H9 (cell line): ENCODE measurements at regions not wholly inside any gene's neighbourhood (a gene's known extent, or its start where the extent isn't known, plus 50 kb on each side); places are given as distances from the start of the nearest gene placed in this dataset.

Source experiments
- DNase-seq: peaks from one replicate; pipeline ENCODE4 v3.0.0-alpha.2; 2017
- H2AFZ ChIP-seq: one replicate; pipeline ENCODE4 v1.6.1; 2013; ENCODE audit warnings: mild to moderate bottlenecking, low read length, control low read depth, moderate library complexity
- H2AK5ac ChIP-seq: 2 replicates; pipeline ENCODE4 v1.6.1; 2013; ENCODE audit warnings: low read length, control low read depth, mixed read lengths; ENCODE audit not compliant: insufficient read length
- H2BK120ac ChIP-seq: one replicate; pipeline ENCODE4 v1.6.1; 2013; ENCODE audit warnings: low read depth, mild to moderate bottlenecking, low read length, control low read depth, inconsistent platforms; ENCODE audit not compliant: poor library complexity, severe bottlenecking
- H2BK12ac ChIP-seq: 2 replicates; pipeline ENCODE4 v1.6.1; 2013; ENCODE audit warnings: low read length, control low read depth, mixed read lengths, low read depth; ENCODE audit not compliant: insufficient read length
- H2BK15ac ChIP-seq: 2 replicates; pipeline ENCODE4 v1.6.1; 2013; ENCODE audit warnings: low read depth, low read length, control low read depth
- H2BK20ac ChIP-seq: one replicate; pipeline ENCODE4 v1.6.1; 2013; ENCODE audit warnings: low read depth, mild to moderate bottlenecking, low read length, control low read depth, inconsistent platforms; ENCODE audit not compliant: poor library complexity, severe bottlenecking
- H2BK5ac ChIP-seq: 2 replicates; pipeline ENCODE4 v1.6.1; 2013; ENCODE audit warnings: low read length, control low read depth, mixed read lengths; ENCODE audit not compliant: insufficient read length
- H3K14ac ChIP-seq: 2 replicates; pipeline ENCODE4 v1.6.1; 2013; ENCODE audit warnings: low read length, control low read depth; ENCODE audit not compliant: insufficient read depth
- H3K18ac ChIP-seq: 2 replicates; pipeline ENCODE4 v1.6.1; 2013; ENCODE audit warnings: low read depth, mild to moderate bottlenecking, mixed read lengths, low read length, control low read depth; ENCODE audit not compliant: insufficient read length
- H3K23ac ChIP-seq: 2 replicates; pipeline ENCODE4 v1.6.1; 2013; ENCODE audit warnings: low read length, control low read depth, mixed read lengths, low read depth; ENCODE audit not compliant: insufficient read length
- H3K23me2 ChIP-seq: 2 replicates; pipeline ENCODE4 v1.6.1; 2013; ENCODE audit warnings: low read depth, mild to moderate bottlenecking, mixed read lengths, low read length, control low read depth; ENCODE audit not compliant: insufficient read length, poor library complexity, severe bottlenecking
- H3K27ac ChIP-seq: 2 replicates; pipeline ENCODE4 v1.5.1; 2013; ENCODE audit warnings: low read length, control low read depth, mixed read lengths, low read depth; ENCODE audit not compliant: insufficient read length
- H3K27me3 ChIP-seq: 2 replicates; pipeline ENCODE4 v1.6.1; 2013; ENCODE audit warnings: low read length, control low read depth, inconsistent platforms; ENCODE audit not compliant: insufficient read depth
- H3K4ac ChIP-seq: 2 replicates; pipeline ENCODE4 v1.6.1; 2013; ENCODE audit warnings: low read depth, mild to moderate bottlenecking, control low read depth, inconsistent platforms, low read length, moderate library complexity
- H3K4me1 ChIP-seq: 2 replicates; pipeline ENCODE4 v1.6.1; 2013; ENCODE audit warnings: low read length, control low read depth, inconsistent platforms; ENCODE audit not compliant: insufficient read depth
- H3K4me2 ChIP-seq: 2 replicates; pipeline ENCODE4 v1.6.1; 2013; ENCODE audit warnings: low read length, control low read depth, mixed read lengths; ENCODE audit not compliant: insufficient read length, insufficient read depth
- H3K56ac ChIP-seq: 2 replicates; pipeline ENCODE4 v1.6.1; 2013; ENCODE audit warnings: low read depth, mild to moderate bottlenecking, mixed read lengths, low read length, control low read depth; ENCODE audit not compliant: insufficient read length
- H3K79me1 ChIP-seq: 2 replicates; pipeline ENCODE4 v1.6.1; 2013; ENCODE audit warnings: low read depth, mild to moderate bottlenecking, moderate library complexity, low read length, control low read depth, inconsistent platforms; ENCODE audit not compliant: insufficient read depth, poor library complexity, severe bottlenecking
- H3K79me2 ChIP-seq: 2 replicates; pipeline ENCODE4 v1.6.1; 2013; ENCODE audit warnings: low read length, control low read depth, inconsistent platforms; ENCODE audit not compliant: insufficient read depth
- H3K9ac ChIP-seq: 2 replicates; pipeline ENCODE4 v1.6.1; 2013; ENCODE audit warnings: low read length, control low read depth, mixed read lengths; ENCODE audit not compliant: insufficient read length; ENCODE audit errors: extremely low read depth
- H3K9me3 ChIP-seq: one replicate; pipeline ENCODE4 v1.6.1; 2013; ENCODE audit warnings: low read depth, low read length, inconsistent platforms; ENCODE audit not compliant: control insufficient read depth
- H3T11ph ChIP-seq: one replicate; pipeline ENCODE4 v1.6.1; 2013; ENCODE audit warnings: mild to moderate bottlenecking, low read length, control low read depth, inconsistent platforms
- H4K20me1 ChIP-seq: one replicate; pipeline ENCODE4 v1.6.1; 2013; ENCODE audit not compliant: control insufficient read depth, insufficient read length, insufficient read depth
- H4K5ac ChIP-seq: 2 replicates; pipeline ENCODE4 v1.6.1; 2013; ENCODE audit warnings: low read depth, mild to moderate bottlenecking, mixed read lengths, low read length, control low read depth; ENCODE audit not compliant: insufficient read length
- H4K8ac ChIP-seq: replicated peaks from 2 replicates; pipeline ENCODE4 v1.6.1; 2013; ENCODE audit warnings: low read length, control low read depth, mixed read lengths, low read depth; ENCODE audit not compliant: insufficient read length
- H4K91ac ChIP-seq: 2 replicates; pipeline ENCODE4 v1.6.1; 2013; ENCODE audit warnings: low read depth, mild to moderate bottlenecking, moderate library complexity, mixed read lengths, low read length, control low read depth; ENCODE audit not compliant: insufficient read length
- H3K27ac Mint-ChIP-seq, 3 experiments: 2 replicates in 2 of 3; 3 replicates in 1 of 3; pipeline ENCODE4 v1.8.0; 2020 to 2021; ENCODE audit warnings: mixed read lengths in 3 of 3, mild to moderate bottlenecking in 1 of 3, moderate library complexity in 1 of 3
- H3K27me3 Mint-ChIP-seq: 2 replicates; pipeline ENCODE4 v1.8.0; 2021; ENCODE audit warnings: low read depth, mild to moderate bottlenecking, moderate library complexity, mixed read lengths
- H3K36me3 Mint-ChIP-seq, 3 experiments: 2 replicates in 2 of 3; 3 replicates in 1 of 3; pipeline ENCODE4 v1.8.0; 2020 to 2021; ENCODE audit warnings: low read depth in 3 of 3, mixed read lengths in 3 of 3; ENCODE audit not compliant: insufficient read depth in 1 of 3
- H3K4me1 Mint-ChIP-seq, 2 experiments: 2 replicates each; pipeline ENCODE4 v1.8.0; 2020; ENCODE audit warnings: mixed read lengths in 2 of 2
- H3K4me3 Mint-ChIP-seq, 2 experiments: 2 replicates in 1 of 2; 3 replicates in 1 of 2; pipeline ENCODE4 v1.8.0; 2020 to 2021; ENCODE audit warnings: mild to moderate bottlenecking in 2 of 2, mixed read lengths in 2 of 2, moderate library complexity in 1 of 2
- H3K9me3 Mint-ChIP-seq, 2 experiments: 2 replicates in 1 of 2; 3 replicates in 1 of 2; pipeline ENCODE4 v1.8.0; 2020; ENCODE audit warnings: mild to moderate bottlenecking in 2 of 2, mixed read lengths in 2 of 2, moderate library complexity in 1 of 2
- CTCF ChIP-seq: fragments of 200-600 bp; sonication (generic); conservative IDR thresholded peaks from 3 replicates; pipeline ENCODE4 v1.8.0; 2021; ENCODE audit warnings: antibody characterized with exemption, mild to moderate bottlenecking
- WGBS: extraction: QIAGEN DNeasy Blood & Tissue Kit; methylation state at CpG from one replicate; pipeline ENCODE4 v1.1.7; 2013; ENCODE audit warnings: missing lambda C conversion rate, low lambda C conversion rate, mixed read lengths; ENCODE audit not compliant: insufficient read length; ENCODE audit errors: extremely low coverage; 5-methylcytosine and 5-hydroxymethylcytosine counted together

DNA sequence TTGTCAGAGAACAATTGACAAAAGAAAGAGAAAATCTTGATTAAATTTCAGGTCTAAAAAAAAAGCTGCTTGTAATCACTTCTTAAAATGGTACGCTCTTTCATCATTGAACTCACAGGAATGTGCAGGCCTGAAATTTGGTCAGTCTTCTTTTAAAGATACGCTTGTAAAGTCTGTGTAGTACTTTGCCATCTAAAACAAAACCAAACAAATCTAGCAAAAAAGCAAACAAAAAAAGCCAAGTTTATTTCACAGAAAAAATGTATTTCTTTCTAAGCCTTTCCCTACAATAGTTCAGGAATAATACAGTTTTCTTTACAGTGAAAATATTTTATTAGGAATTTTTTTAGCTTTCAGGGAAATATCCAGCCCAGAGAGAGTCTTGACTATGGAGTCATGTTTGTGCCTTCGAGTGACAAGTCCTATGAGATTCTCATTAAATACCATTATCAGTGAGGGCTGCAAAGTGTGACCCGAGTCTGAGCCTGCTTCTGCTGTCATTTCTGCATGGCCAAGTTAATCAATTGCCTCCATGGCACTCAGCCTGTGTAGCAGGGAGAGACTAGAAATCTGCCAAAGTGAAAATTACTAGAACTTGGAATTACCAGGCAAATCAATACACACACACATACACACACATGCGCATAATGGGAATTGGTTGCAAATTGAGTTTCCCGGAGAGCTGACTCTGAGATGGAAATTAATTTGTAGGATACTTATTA is 172.6 kb downstream of the OTUD1 start:
- WGBS, result no CpG with 5 or more reads among the region's 6 CpGs
- H2BK15ac ChIP-seq, result no peak overlapping the region
- H3K79me2 ChIP-seq, result no peaks in the 10 kb centered on the region
- no peak overlapping the region for H2BK20ac ChIP-seq
- H4K5ac ChIP-seq, result no peak overlapping the region
- TF ChIP-seq CTCF, result no peak
- no peaks in the 10 kb centered on the region for H3K27me3 ChIP-seq
- no peak overlapping the region for H4K8ac ChIP-seq
- no peak overlapping the region for H2BK12ac ChIP-seq
- Mint-ChIP-seq H3K4me3 (no peak overlapping the region), H3K27me3 (no peaks in the 10 kb centered on the region; the same call in 1 of the 2 replicates), H3K36me3 (no peaks in the 10 kb centered on the region), H3K4me1 (no peaks in the 10 kb centered on the region), H3K9me3 (no peaks in the 10 kb centered on the region), H3K27ac (no peak overlapping the region)
- no peak overlapping the region for H3K27ac ChIP-seq
- no peaks in the 10 kb centered on the region for H3K4me1 ChIP-seq
- no peak for DNase-seq
- no peak overlapping the region for H4K91ac ChIP-seq
- H2BK5ac ChIP-seq, result no peak overlapping the region
- no peaks in the 10 kb centered on the region for H3K9me3 ChIP-seq
- no peak overlapping the region for H3K9ac ChIP-seq
- no peaks in the 10 kb centered on the region for H4K20me1 ChIP-seq
- H3K14ac ChIP-seq, result no peak overlapping the region
- H3K4me2 ChIP-seq, result no peak overlapping the region
- H3K18ac ChIP-seq, result no peak overlapping the region
- no peak overlapping the region for H2BK120ac ChIP-seq
- H2AK5ac ChIP-seq, result no peak overlapping the region
- H3K79me1 ChIP-seq, result no peaks in the 10 kb centered on the region
- H3K23me2 ChIP-seq, result no peaks in the 10 kb centered on the region
- H3K23ac ChIP-seq, result no peak overlapping the region
- H2AFZ ChIP-seq, result no peak overlapping the region
- no peak overlapping the region for H3K56ac ChIP-seq
- no peak overlapping the region for H3T11ph ChIP-seq
- H3K4ac ChIP-seq, result no peak overlapping the region
